AG04450 (cell line): ENCODE measurements at regions not wholly inside any gene's neighbourhood (a gene's known extent, or its start where the extent isn't known, plus 50 kb on each side); places are given as distances from the start of the nearest gene placed in this dataset.

ENCODE experiments used
- CTCF ChIA-PET: fragments of 300-600, 350-600 bp; formaldehyde crosslinking; extraction: SDS; loops from one replicate; lab custom pipeline; 2022; ENCODE audit warnings: antibody characterized with exemption, inconsistent platforms; lab: Charles Lee
- POLR2A ChIA-PET: fragments of 350-600 bp; formaldehyde crosslinking; extraction: SDS; loops from one replicate; lab custom pipeline; 2021; ENCODE audit warnings: antibody characterized with exemption, inconsistent platforms; lab: Yijun Ruan, JAX
- DNase-seq: peaks from one replicate; pipeline ENCODE4 v3.0.0-alpha.2; 2011; ENCODE audit warnings: low read depth, low spot score
- H3K27ac ChIP-seq: one replicate; pipeline ENCODE4 v1.5.1; 2012; ENCODE audit warnings: low read depth, low read length, control low read depth
- H3K27me3 ChIP-seq: one replicate; pipeline ENCODE4 v1.6.0; 2012; ENCODE audit warnings: low read length; ENCODE audit not compliant: control insufficient read depth, insufficient read depth
- H3K4me3 ChIP-seq: 2 replicates; pipeline ENCODE4 v1.5.1; 2011; ENCODE audit warnings: mild to moderate bottlenecking, low read depth, low read length, control low read depth
- H3K9me3 ChIP-seq: 2 replicates; pipeline ENCODE4 v1.5.1; 2012; ENCODE audit warnings: low read length; ENCODE audit not compliant: control insufficient read depth, insufficient read depth
- CTCF ChIP-seq: IDR thresholded peaks from 2 replicates; pipeline ENCODE4 v1.5.1; 2011; ENCODE audit warnings: low read depth, low read length, control low read depth, inconsistent platforms

- Histone ChIP-seq H3K9me3 (peaks cover 6% of the 10 kb centered on the region; the same call in 1 of the 2 replicates), H3K27me3 (no peaks in the 10 kb centered on the region), H3K27ac (no peak overlapping the region), H3K4me3 (no peak overlapping the region)
- ChIA-PET POLR2A (no interaction called here), CTCF (interaction anchor here (0.6 kb wide), 1 partner anchor 302 kb away, joined by 3 read pairs; no protein-coding TSS in a partner anchor)
- no peak for TF ChIP-seq CTCF
- no peak for DNase-seq
Observed at GRCh38 chr2:106280224-106280623, 86.1 kb upstream of the UXS1 start.

- ChIA-PET CTCF (interaction anchor here (0.7 kb wide), 1 partner anchor 8 kb away, joined by 3 read pairs; no protein-coding TSS in a partner anchor), POLR2A (no interaction called here)
- no peaks in the 10 kb centered on the region for H3K27me3 ChIP-seq
- peaks cover 6% of the 10 kb centered on the region; the same call in 1 of the 2 replicates for H3K9me3 ChIP-seq
- TF ChIP-seq CTCF: no peak
- no peak for DNase-seq
- no peak overlapping the region for H3K27ac ChIP-seq
- no peak overlapping the region for H3K4me3 ChIP-seq
Observed at GRCh38 chr2:106278112-106278876, 84.2 kb upstream of the UXS1 start.

DNA sequence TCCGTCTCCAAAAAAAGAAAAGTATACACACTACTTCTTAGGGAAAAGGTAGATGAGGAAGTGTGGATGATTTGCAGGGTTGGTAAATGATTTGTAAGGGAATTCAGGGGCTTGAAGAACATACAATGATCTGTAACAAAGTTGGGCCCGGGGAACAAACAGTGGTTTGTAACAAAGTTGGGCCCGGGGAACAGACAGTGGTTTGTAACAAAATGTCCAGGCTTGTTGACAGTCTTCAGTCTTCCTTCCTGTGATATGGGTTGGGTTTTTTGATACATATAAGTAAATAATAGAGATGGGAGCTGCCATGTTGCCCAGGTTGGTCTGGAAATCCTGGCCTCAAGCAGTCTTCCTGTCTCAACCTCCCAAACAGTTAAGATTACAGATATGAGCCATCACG, 83.3 kb upstream of the UXS1 start:
- no peak overlapping the region for H3K4me3 ChIP-seq
- DNase-seq: no peak
- peaks cover 6% of the 10 kb centered on the region; the same call in 1 of the 2 replicates for H3K9me3 ChIP-seq
- H3K27ac ChIP-seq: no peak overlapping the region
- CTCF ChIA-PET: interaction anchor here (0.7 kb wide), 1 partner anchor 9 kb away, joined by 3 read pairs; no protein-coding TSS in a partner anchor
- POLR2A ChIA-PET: no interaction called here
- no peak for TF ChIP-seq CTCF
- no peaks in the 10 kb centered on the region for H3K27me3 ChIP-seq

DNA sequence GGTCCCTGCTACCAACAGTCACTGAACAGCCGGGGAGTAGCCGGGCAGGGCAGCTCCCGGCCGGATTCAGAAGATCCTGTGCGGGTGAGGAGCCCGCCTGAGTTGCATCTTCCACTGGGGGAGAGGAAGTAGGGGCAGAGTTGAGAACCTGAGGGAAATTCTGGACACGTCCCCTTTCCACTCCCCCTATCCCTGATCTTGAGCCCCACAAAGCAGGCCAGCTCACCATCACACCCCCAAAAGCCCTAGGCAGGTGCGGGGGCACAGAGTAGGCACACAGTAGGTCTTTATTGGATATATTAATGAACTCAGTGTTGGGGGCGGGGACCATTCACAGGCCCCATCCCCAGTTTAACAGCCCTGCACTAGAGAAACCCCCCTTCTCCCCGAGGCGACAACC, 81.9 kb upstream of the UXS1 start:
- DNase-seq: no peak
- ChIA-PET POLR2A (no interaction called here), CTCF (no interaction called here)
- no peak overlapping the region for H3K27ac ChIP-seq
- H3K4me3 ChIP-seq: no peak overlapping the region
- H3K9me3 ChIP-seq: peaks cover 6% of the 10 kb centered on the region; the same call in 1 of the 2 replicates
- no peaks in the 10 kb centered on the region for H3K27me3 ChIP-seq
- TF ChIP-seq CTCF: no peak

GRCh38 chr2:106274668-106275067, 80.6 kb upstream of the UXS1 start:
- H3K27ac ChIP-seq: no peak overlapping the region
- no peak overlapping the region for H3K4me3 ChIP-seq
- no peak for TF ChIP-seq CTCF
- peaks cover 6% of the 10 kb centered on the region; the same call in 1 of the 2 replicates for H3K9me3 ChIP-seq
- H3K27me3 ChIP-seq: no peaks in the 10 kb centered on the region
- ChIA-PET CTCF (no interaction called here), POLR2A (no interaction called here)
- DNase-seq: no peak
